Raji (cell line): ENCODE measurements at regions not wholly inside any gene's neighbourhood (a gene's known extent, or its start where the extent isn't known, plus 50 kb on each side); places are given as distances from the start of the nearest gene placed in this dataset.

Source experiments
- POLR2A ChIP-seq: IDR thresholded peaks from 2 replicates; pipeline ENCODE4 v1.6.1; 2011; ENCODE audit warnings: low read depth, low read length, control low read depth; ENCODE audit not compliant: insufficient read depth

DNA sequence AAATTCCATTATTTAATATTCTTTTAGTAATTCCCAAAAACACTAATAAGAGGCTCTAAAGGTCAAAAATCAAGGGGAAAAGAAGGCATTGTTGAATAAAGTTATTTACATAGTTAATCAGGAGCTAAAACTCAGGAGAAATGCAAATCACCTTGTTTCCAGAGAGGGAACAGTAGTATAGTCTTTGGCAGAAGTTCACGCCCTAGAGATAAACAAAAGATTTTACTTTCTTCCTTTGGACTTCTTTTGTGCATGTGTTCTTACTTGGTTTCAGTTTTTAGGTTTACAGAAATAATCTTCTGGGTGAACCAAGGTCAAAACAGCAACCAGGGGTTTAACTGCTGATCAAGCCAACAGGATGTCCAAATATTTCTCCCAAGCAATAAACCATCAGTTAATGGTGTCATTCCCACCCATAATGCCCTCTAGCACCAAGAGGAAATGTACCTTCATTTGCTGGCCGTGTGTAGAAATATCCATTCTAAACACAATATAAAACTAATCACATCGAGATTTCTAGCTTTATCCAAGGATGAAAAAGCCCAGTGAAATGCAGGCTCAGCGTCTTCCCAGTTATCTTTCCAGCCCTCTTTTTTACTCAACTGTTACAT lies 518.8 kb upstream of the SOX9 start:
- no peak for TF ChIP-seq POLR2A

DNA sequence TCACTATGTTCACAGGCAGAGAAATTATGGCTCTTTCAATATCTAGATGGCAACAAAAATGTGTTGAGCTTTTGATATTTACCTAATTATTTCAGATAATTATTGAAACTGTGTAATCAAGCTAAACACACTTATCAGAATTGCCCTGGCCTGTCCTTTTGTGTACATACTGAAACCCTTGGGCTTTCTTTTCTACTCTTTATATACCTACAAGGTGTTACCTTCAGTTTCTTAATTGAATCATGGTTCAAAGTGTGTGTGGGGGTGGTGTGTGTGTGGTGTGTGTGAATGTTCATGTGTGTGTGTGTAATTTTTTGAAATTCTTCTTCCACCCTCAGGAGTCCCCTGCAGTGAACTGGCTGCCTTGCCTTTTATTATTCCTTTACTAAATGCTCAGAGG lies 506.8 kb upstream of the SOX9 start:
- TF ChIP-seq POLR2A, result no peak

DNA sequence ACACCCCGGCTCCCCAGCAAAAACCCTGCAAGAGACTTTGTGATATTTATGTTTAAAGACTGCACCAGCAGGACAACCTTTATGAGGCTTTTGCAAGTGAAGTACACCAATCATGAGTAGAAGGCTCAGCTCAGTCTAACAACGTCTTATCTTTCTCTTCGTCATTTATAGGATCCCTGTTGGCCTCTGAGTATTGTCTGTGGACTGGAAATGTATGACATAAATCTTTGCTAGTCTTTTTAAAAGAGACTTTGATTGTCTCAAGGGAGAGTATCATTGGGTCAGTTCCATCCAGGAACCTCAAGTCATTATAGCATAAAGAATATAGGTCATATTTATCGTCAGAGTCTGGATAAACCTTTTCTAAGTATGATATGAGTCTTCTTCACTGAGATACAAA lies 505.0 kb upstream of the SOX9 start:
- TF ChIP-seq POLR2A, result no peak

DNA sequence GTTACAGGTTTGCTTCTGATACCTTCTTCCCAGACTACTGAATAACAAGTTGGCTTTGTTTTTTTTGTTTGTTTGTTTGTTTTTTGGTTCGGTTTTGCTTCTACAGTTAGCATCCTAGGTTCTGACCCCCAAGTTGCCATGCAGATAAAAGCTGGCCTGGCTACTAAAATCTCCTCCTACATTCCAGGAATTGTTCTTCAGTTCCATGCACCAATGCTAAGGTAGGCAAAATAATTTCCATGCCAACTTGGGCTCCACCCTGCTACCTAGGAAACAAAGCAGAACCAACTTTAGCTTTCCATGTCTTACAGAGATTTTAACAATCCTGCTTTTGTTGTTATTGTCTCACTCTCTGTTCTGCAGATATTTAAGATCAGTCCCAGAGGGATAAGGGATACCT lies 495.5 kb upstream of the SOX9 start:
- TF ChIP-seq POLR2A, result no peak

DNA sequence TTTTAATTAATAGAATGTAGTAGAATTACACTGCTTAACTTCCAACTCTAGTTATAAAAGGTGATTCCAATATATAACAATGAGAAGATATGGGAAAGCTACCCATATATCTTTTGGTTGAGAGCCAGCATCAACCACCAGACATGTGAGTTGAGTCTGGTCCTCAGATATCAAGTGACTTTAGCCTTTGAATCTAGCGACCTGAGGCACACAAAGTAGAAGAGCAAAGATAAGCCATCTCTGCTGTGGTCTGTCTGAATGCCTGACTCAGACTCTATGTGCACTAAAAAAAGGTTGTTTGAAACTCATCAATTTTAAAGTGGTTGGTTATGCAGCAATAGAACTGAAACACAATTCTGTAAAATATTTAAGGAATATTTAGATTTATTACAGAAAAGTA lies 492.5 kb upstream of the SOX9 start:
- no peak for TF ChIP-seq POLR2A

DNA sequence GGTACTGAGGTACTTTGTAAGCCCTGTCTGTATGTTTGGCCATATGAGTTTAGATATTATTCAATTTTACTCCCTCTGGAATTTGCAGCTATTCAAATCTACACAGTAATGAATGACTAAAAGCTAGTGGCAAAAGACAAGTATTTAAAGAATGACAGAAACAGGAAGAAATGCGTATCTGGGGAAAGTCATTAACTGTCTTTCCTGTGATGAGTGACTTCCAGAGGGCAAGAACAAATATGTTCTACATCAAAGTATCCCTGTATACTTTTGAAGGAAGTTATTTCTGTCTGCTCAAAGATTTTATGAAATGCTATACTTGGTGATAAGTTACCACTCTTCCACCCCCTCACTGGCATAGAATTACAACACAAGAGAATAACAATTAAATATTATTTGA lies 489.3 kb upstream of the SOX9 start:
- no peak for TF ChIP-seq POLR2A

DNA sequence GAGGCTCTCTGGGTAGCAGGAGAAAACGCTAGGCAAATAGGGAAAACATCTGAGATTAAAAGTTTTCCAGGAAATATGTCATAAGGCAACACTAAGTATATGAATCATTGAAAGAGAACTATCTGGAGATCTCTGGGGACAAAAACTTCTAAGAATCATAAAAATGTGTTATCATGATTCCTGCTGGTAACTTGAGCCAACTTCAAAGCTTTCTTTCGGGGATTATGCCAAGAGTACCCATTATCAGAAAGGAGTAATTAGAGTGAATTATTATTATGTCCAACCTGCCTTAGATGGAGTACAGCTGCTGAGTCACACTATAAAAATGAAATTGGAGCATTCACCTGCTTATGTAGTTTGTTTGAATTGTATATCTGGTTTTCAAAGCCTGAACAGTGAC lies 488.5 kb upstream of the SOX9 start:
- no peak for TF ChIP-seq POLR2A

DNA sequence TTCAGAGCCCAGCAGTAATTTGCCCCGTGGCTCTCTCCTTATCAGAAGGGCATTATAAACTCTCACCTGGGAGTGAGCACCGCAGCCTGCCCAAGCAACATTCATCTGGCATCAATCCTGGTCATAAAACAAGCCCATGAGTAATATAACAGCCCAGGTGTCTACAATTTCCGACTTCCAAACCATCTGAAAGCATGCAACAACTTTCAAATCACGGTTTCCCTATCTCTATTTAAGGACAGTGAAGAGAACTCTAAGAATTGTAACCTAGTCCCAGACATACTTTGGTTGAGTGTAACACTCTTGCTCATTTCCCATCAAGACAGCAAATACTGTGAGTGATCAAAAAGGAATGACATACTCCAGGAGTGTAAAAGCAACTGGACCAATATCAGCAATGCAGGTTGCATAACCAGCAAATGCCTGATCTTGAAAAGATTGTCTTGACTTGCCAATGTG lies 487.4 kb upstream of the SOX9 start:
- no peak for TF ChIP-seq POLR2A

DNA sequence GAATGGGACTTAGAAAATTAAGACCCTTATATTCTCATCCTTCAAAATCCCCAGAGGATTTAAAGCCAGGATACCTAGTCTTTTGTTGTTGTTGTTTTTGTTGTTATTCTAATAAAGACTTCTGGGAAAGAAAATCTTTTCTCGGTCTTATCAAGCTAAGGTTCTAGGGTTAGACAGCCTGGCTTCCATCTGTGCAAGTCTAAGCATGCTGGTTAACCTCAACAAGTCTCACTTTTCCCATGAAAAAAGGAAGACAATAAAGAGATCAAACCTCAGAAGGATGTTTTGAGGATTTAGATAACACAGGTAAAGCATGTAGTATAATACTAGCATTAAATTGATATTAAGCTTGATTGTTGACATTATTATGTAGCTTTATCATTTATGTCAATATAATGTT lies 486.4 kb upstream of the SOX9 start:
- no peak for TF ChIP-seq POLR2A

DNA sequence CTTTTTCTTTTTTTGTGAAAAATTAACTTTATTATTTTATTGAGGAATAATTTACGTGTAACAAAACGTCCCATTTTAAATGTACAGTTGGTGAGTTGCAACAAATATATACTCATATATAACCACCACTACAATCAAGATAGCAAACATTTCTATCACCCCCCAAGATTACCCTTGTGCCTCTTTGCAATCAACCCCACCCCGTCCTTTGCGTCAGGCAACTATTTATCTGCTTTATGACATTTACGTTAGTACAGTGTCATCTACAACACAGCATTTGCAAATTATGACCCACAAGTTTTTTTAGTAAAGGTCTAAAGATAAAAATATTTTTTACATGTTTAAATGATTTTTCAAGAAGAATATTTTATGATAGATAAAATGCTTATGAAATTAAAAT lies 485.6 kb upstream of the SOX9 start:
- TF ChIP-seq POLR2A, result no peak

DNA sequence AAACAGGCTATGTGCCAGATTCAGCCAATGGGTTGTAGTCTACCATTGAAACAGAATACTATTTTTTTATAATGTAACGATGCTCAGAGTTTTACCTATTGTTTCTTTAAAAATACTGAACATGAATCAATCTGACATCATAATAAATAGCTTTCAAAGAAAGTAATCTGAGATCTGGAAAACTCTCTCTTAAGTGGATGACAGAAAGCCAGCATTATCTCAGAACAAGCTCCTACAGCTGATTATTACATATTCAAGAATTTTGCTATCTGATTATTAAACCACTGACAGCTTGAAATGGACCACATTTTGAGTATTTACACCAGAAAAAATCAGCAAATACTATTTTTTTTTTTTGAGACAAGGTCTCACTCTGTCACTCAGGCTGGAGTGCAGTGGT lies 484.2 kb upstream of the SOX9 start:
- no peak for TF ChIP-seq POLR2A

DNA sequence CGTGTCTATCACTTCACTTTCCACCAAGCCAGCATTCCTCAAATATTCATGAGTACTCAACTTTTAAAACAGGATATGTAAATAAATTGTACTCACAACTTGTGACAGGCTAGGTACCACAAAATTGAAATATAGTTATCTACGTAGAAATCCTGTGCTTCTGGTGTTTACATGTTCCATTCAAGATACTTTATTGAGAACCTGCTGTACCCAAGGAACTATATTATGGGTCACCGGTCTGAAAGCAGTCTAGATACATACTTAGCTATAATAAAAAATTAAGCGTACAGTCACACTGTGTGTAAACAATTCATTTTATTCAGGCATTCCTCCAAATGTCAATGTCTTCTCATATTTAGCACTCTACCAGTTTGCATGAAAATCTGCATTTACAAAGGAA lies 482.2 kb upstream of the SOX9 start:
- no peak for TF ChIP-seq POLR2A

DNA sequence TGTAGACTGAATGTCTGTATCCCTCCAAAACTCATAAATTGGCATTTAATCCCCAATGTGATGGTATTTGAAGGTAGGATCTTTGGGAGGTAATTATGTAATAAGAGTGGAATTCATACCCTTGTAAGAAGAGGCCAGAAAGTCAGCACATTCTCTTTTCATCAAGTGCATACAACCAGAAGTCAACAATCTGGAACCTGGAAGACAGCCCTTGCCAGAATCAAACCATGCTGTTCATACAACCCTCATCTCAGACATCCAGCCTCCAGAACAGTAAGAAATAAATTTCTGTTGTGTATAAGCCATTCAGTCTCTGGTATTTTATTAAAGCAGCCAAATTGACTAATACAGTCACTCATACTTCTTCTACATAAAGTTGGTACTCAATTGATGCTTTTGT lies 481.0 kb upstream of the SOX9 start:
- TF ChIP-seq POLR2A, result no peak

DNA sequence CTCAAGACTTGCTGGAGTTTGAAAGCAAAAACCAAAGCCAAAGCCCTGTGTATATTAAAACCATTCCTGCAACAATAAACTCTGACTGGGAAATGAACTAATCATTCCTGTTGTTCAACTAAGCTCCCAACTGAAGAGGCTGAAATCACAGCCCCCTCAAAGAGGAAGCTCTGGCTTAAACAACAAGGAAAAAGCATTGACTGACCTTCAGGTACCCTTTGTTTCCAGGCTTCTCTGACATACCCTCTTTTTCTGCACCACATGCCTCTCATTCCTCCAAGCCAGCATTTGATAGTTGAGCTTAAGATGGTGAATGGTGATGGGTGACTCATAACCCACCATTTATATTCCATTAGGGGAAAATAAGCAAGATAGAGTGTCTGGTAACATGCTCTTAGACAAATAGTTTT lies 470.9 kb upstream of the SOX9 start:
- no peak for TF ChIP-seq POLR2A

DNA sequence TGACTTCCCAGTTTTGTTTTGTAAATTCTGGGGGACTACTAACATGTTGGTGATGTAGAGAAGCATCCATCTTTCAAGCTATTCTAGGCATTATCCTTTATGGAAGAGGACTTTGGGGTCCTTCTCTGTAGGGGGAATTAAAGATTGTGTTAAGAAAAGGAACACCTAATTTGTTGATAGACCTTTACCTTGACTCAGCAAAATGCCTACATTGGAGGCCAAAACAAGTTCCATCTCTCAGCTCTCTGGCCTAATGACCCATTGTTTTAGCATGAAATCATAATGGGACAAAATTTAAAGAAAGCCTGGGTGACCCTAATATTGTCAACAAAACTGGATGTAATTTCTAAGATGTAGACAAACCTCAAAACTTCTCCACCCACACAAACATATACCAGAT lies 465.3 kb upstream of the SOX9 start:
- no peak for TF ChIP-seq POLR2A

DNA sequence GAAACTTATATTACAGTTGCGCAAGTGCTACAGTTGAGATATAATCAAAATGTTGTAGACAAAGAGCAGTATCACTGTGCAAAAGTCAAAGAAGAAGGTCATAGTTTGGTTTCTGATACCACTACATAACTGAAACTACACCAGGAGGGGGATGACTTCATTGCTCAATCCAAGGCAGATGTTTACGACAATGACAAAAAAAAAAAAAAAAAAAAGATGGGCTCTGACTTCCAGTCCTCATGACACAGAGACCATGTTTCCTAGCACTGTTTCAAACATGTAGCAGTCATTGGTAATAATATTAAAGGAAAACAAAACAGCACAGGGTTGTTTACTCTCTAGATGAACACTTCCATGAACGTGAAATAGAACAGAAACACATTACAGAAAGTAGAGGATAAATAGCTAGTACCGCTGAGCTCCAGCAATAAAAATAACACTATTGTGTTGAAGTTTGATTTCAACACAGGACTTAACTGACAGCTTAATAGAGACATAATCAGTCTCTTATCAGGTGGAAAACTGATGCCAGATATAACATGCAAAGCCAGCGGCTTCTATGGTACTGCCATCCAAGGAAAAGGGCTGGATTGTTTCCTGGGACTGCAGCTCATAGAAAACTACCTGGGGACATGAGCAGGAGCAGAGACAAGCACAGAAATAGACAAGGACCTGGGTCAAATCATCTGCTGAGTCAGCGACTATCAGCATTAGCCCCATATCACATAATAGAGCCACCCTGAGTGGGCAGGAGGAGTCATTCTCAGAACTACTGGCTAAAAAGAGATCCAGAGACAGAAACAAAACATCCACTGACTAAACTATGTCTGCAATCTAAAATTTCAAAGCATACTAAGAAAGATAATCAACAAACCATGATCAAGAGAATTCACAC lies 463.6 kb upstream of the SOX9 start:
- TF ChIP-seq POLR2A, result no peak
